HPDE6-E6E7 (cell line): ENCODE measurements at regions not wholly inside any gene's neighbourhood (a gene's known extent, or its start where the extent isn't known, plus 50 kb on each side); places are given as distances from the start of the nearest gene placed in this dataset.
A peak's percentile ranks its signal among the peaks of the same experiment; 100 is the strongest.
"Not testable (repeated sequence)": the region's sequence is repeated elsewhere in the genome, so short reads cannot be mapped to it uniquely, and the experiment has no call there.

Experiments used
- DNase-seq: peaks from one replicate; pipeline ENCODE4 v3.0.0; 2011; ENCODE audit warnings: missing footprints; ENCODE audit errors: extremely low spot score

GRCh38 chr4:29708473-29708872 lies 1011.7 kb upstream of the PCDH7 start:
- peak; percentile 65 for DNase-seq

- no peak for DNase-seq
Measured at GRCh38 chr4:29710519-29710918, 1009.6 kb upstream of the PCDH7 start.

GRCh38 chr4:29711226-29711625 lies 1008.9 kb upstream of the PCDH7 start:
- DNase-seq: peak; percentile 12

GRCh38 chr4:29717287-29718057 lies 1002.7 kb upstream of the PCDH7 start:
- DNase-seq: no peak

- no peak for DNase-seq
Measured at GRCh38 chr4:29718136-29718535, 1002.0 kb upstream of the PCDH7 start.

- no peak for DNase-seq
Measured at GRCh38 chr4:29722253-29722652, 997.9 kb upstream of the PCDH7 start.

- DNase-seq: no peak
Measured at GRCh38 chr4:29726938-29727337, 993.2 kb upstream of the PCDH7 start.

GRCh38 chr4:29734343-29735213 lies 985.6 kb upstream of the PCDH7 start:
- DNase-seq: no peak

GRCh38 chr4:29756966-29757365 lies 963.2 kb upstream of the PCDH7 start:
- DNase-seq: no peak

GRCh38 chr4:29762151-29762550 lies 958.0 kb upstream of the PCDH7 start:
- no peak for DNase-seq

GRCh38 chr4:29770627-29771026 lies 949.5 kb upstream of the PCDH7 start:
- DNase-seq: no peak

- DNase-seq: not testable (repeated sequence)
Measured at GRCh38 chr4:29788123-29788522, 932.0 kb upstream of the PCDH7 start.

- DNase-seq: peak; percentile 1
Measured at GRCh38 chr4:29805245-29805644, 914.9 kb upstream of the PCDH7 start.

- no peak for DNase-seq
Measured at GRCh38 chr4:29805916-29806480, 914.2 kb upstream of the PCDH7 start.

GRCh38 chr4:29817961-29818360 lies 902.2 kb upstream of the PCDH7 start:
- DNase-seq: no peak

- DNase-seq: no peak
Measured at GRCh38 chr4:29829067-29829466, 891.1 kb upstream of the PCDH7 start.

- no peak for DNase-seq
Measured at GRCh38 chr4:29852537-29852936, 867.6 kb upstream of the PCDH7 start.

GRCh38 chr4:29853833-29854232 lies 866.3 kb upstream of the PCDH7 start:
- no peak for DNase-seq

GRCh38 chr4:29861307-29861706 lies 858.9 kb upstream of the PCDH7 start:
- DNase-seq: no peak

GRCh38 chr4:29867412-29867811 lies 852.8 kb upstream of the PCDH7 start:
- DNase-seq: no peak

- peak; percentile 5 for DNase-seq
Measured at GRCh38 chr4:29900336-29900735, 819.8 kb upstream of the PCDH7 start.

- DNase-seq: no peak
Measured at GRCh38 chr4:29908276-29908675, 811.9 kb upstream of the PCDH7 start.

- DNase-seq: no peak
Measured at GRCh38 chr4:29927895-29928294, 792.3 kb upstream of the PCDH7 start.
